ENCODE measurements at regions not wholly inside any gene's neighbourhood (a gene's known extent, or its start where the extent isn't known, plus 50 kb on each side); places are given as distances from the start of the nearest gene placed in this dataset.

GRCh38 chr1:213391445-213391844, 340.4 kb downstream of the RPS6KC1 start:
- no peaks in the 10 kb centered on the region for H3K4me1 ChIP-seq (ENCODE audit: control insufficient read depth, insufficient read depth, low read length)
- H3K27me3 ChIP-seq (ENCODE audit: control insufficient read depth, insufficient read depth, low read length): no peaks in the 10 kb centered on the region
- no peaks in the 10 kb centered on the region for H3K9me3 ChIP-seq (ENCODE audit: control insufficient read depth, insufficient read depth, low read length)
- no peak overlapping the region for H3K9ac ChIP-seq (ENCODE audit: low read depth, low read length)
- no peak overlapping the region for H3K4me3 ChIP-seq (ENCODE audit: low read depth, low read length)
- no peak overlapping the region for H3K27ac ChIP-seq (ENCODE audit: low read depth, low read length)
- no peaks in the 10 kb centered on the region for H3K36me3 ChIP-seq (ENCODE audit: control insufficient read depth, insufficient read depth, low read length)

- no peaks in the 10 kb centered on the region for H3K27me3 ChIP-seq (ENCODE audit: control insufficient read depth, insufficient read depth, low read length)
- H3K36me3 ChIP-seq (ENCODE audit: control insufficient read depth, insufficient read depth, low read length): no peaks in the 10 kb centered on the region
- no peak overlapping the region for H3K27ac ChIP-seq (ENCODE audit: low read depth, low read length)
- no peaks in the 10 kb centered on the region for H3K9me3 ChIP-seq (ENCODE audit: control insufficient read depth, insufficient read depth, low read length)
- no peak overlapping the region for H3K4me3 ChIP-seq (ENCODE audit: low read depth, low read length)
- no peaks in the 10 kb centered on the region for H3K4me1 ChIP-seq (ENCODE audit: control insufficient read depth, insufficient read depth, low read length)
- no peak overlapping the region for H3K9ac ChIP-seq (ENCODE audit: low read depth, low read length)
Observed at GRCh38 chr1:213393860-213394259, 342.8 kb downstream of the RPS6KC1 start.

- no peaks in the 10 kb centered on the region for H3K4me1 ChIP-seq (ENCODE audit: control insufficient read depth, insufficient read depth, low read length)
- H3K9me3 ChIP-seq (ENCODE audit: control insufficient read depth, insufficient read depth, low read length): no peaks in the 10 kb centered on the region
- H3K9ac ChIP-seq (ENCODE audit: low read depth, low read length): no peak overlapping the region
- no peak overlapping the region for H3K4me3 ChIP-seq (ENCODE audit: low read depth, low read length)
- H3K36me3 ChIP-seq (ENCODE audit: control insufficient read depth, insufficient read depth, low read length): no peaks in the 10 kb centered on the region
- H3K27ac ChIP-seq (ENCODE audit: low read depth, low read length): no peak overlapping the region
- no peaks in the 10 kb centered on the region for H3K27me3 ChIP-seq (ENCODE audit: control insufficient read depth, insufficient read depth, low read length)
Observed at GRCh38 chr1:213394837-213395236, 343.8 kb downstream of the RPS6KC1 start.

- H3K9me3 ChIP-seq (ENCODE audit: control insufficient read depth, insufficient read depth, low read length): no peaks in the 10 kb centered on the region
- no peak overlapping the region for H3K9ac ChIP-seq (ENCODE audit: low read depth, low read length)
- no peaks in the 10 kb centered on the region for H3K4me1 ChIP-seq (ENCODE audit: control insufficient read depth, insufficient read depth, low read length)
- H3K27me3 ChIP-seq (ENCODE audit: control insufficient read depth, insufficient read depth, low read length): no peaks in the 10 kb centered on the region
- H3K4me3 ChIP-seq (ENCODE audit: low read depth, low read length): no peak overlapping the region
- no peaks in the 10 kb centered on the region for H3K36me3 ChIP-seq (ENCODE audit: control insufficient read depth, insufficient read depth, low read length)
- no peak overlapping the region for H3K27ac ChIP-seq (ENCODE audit: low read depth, low read length)
Observed at GRCh38 chr1:213397638-213398037, 346.6 kb downstream of the RPS6KC1 start.

- no peaks in the 10 kb centered on the region for H3K4me1 ChIP-seq (ENCODE audit: control insufficient read depth, insufficient read depth, low read length)
- no peak overlapping the region for H3K27ac ChIP-seq (ENCODE audit: low read depth, low read length)
- H3K4me3 ChIP-seq (ENCODE audit: low read depth, low read length): no peak overlapping the region
- H3K9me3 ChIP-seq (ENCODE audit: control insufficient read depth, insufficient read depth, low read length): no peaks in the 10 kb centered on the region
- H3K36me3 ChIP-seq (ENCODE audit: control insufficient read depth, insufficient read depth, low read length): no peaks in the 10 kb centered on the region
- no peak overlapping the region for H3K9ac ChIP-seq (ENCODE audit: low read depth, low read length)
- no peaks in the 10 kb centered on the region for H3K27me3 ChIP-seq (ENCODE audit: control insufficient read depth, insufficient read depth, low read length)
Observed at GRCh38 chr1:213399695-213400094, 348.7 kb downstream of the RPS6KC1 start.

GRCh38 chr1:213409208-213409631, 358.2 kb downstream of the RPS6KC1 start:
- H3K27ac ChIP-seq (ENCODE audit: low read depth, low read length): no peak overlapping the region

GRCh38 chr1:213409971-213410370, 358.9 kb downstream of the RPS6KC1 start:
- Histone ChIP-seq H3K4me1 (ENCODE audit: control insufficient read depth, insufficient read depth, low read length) (no peaks in the 10 kb centered on the region), H3K9me3 (ENCODE audit: control insufficient read depth, insufficient read depth, low read length) (no peaks in the 10 kb centered on the region), H3K27me3 (ENCODE audit: control insufficient read depth, insufficient read depth, low read length) (no peaks in the 10 kb centered on the region), H3K4me3 (ENCODE audit: low read depth, low read length) (no peak overlapping the region), H3K27ac (ENCODE audit: low read depth, low read length) (no peak overlapping the region), H3K9ac (ENCODE audit: low read depth, low read length) (no peak overlapping the region), H3K36me3 (ENCODE audit: control insufficient read depth, insufficient read depth, low read length) (no peaks in the 10 kb centered on the region)

More at GRCh38 chr1:213409208-213409631, 358.2 kb downstream of the RPS6KC1 start:
- Histone ChIP-seq H3K9me3 (ENCODE audit: control insufficient read depth, insufficient read depth, low read length) (no peaks in the 10 kb centered on the region), H3K4me1 (ENCODE audit: control insufficient read depth, insufficient read depth, low read length) (no peaks in the 10 kb centered on the region), H3K36me3 (ENCODE audit: control insufficient read depth, insufficient read depth, low read length) (no peaks in the 10 kb centered on the region), H3K27me3 (ENCODE audit: control insufficient read depth, insufficient read depth, low read length) (no peaks in the 10 kb centered on the region), H3K4me3 (ENCODE audit: low read depth, low read length) (no peak overlapping the region), H3K9ac (ENCODE audit: low read depth, low read length) (no peak overlapping the region)

- no peaks in the 10 kb centered on the region for H3K27me3 ChIP-seq (ENCODE audit: control insufficient read depth, insufficient read depth, low read length)
- H3K9ac ChIP-seq (ENCODE audit: low read depth, low read length): no peak overlapping the region
- H3K9me3 ChIP-seq (ENCODE audit: control insufficient read depth, insufficient read depth, low read length): no peaks in the 10 kb centered on the region
- no peak overlapping the region for H3K27ac ChIP-seq (ENCODE audit: low read depth, low read length)
- no peaks in the 10 kb centered on the region for H3K4me1 ChIP-seq (ENCODE audit: control insufficient read depth, insufficient read depth, low read length)
- no peak overlapping the region for H3K4me3 ChIP-seq (ENCODE audit: low read depth, low read length)
- H3K36me3 ChIP-seq (ENCODE audit: control insufficient read depth, insufficient read depth, low read length): no peaks in the 10 kb centered on the region
Observed at GRCh38 chr1:213414346-213414745, 363.3 kb downstream of the RPS6KC1 start.

GRCh38 chr1:213414911-213415310, 363.9 kb downstream of the RPS6KC1 start:
- H3K4me1 ChIP-seq (ENCODE audit: control insufficient read depth, insufficient read depth, low read length): no peaks in the 10 kb centered on the region
- H3K9ac ChIP-seq (ENCODE audit: low read depth, low read length): no peak overlapping the region
- H3K9me3 ChIP-seq (ENCODE audit: control insufficient read depth, insufficient read depth, low read length): no peaks in the 10 kb centered on the region
- H3K27ac ChIP-seq (ENCODE audit: low read depth, low read length): no peak overlapping the region
- H3K4me3 ChIP-seq (ENCODE audit: low read depth, low read length): no peak overlapping the region
- H3K36me3 ChIP-seq (ENCODE audit: control insufficient read depth, insufficient read depth, low read length): no peaks in the 10 kb centered on the region
- H3K27me3 ChIP-seq (ENCODE audit: control insufficient read depth, insufficient read depth, low read length): no peaks in the 10 kb centered on the region

GRCh38 chr1:213415691-213416380, 364.8 kb downstream of the RPS6KC1 start:
- no peak overlapping the region for H3K4me3 ChIP-seq (ENCODE audit: low read depth, low read length)
- no peak overlapping the region for H3K9ac ChIP-seq (ENCODE audit: low read depth, low read length)
- H3K4me1 ChIP-seq (ENCODE audit: control insufficient read depth, insufficient read depth, low read length): no peaks in the 10 kb centered on the region
- H3K9me3 ChIP-seq (ENCODE audit: control insufficient read depth, insufficient read depth, low read length): no peaks in the 10 kb centered on the region
- no peak overlapping the region for H3K27ac ChIP-seq (ENCODE audit: low read depth, low read length)
- H3K27me3 ChIP-seq (ENCODE audit: control insufficient read depth, insufficient read depth, low read length): no peaks in the 10 kb centered on the region
- no peaks in the 10 kb centered on the region for H3K36me3 ChIP-seq (ENCODE audit: control insufficient read depth, insufficient read depth, low read length)

- no peak overlapping the region for H3K27ac ChIP-seq (ENCODE audit: low read depth, low read length)
- no peaks in the 10 kb centered on the region for H3K27me3 ChIP-seq (ENCODE audit: control insufficient read depth, insufficient read depth, low read length)
- no peak overlapping the region for H3K4me3 ChIP-seq (ENCODE audit: low read depth, low read length)
- H3K36me3 ChIP-seq (ENCODE audit: control insufficient read depth, insufficient read depth, low read length): no peaks in the 10 kb centered on the region
- no peak overlapping the region for H3K9ac ChIP-seq (ENCODE audit: low read depth, low read length)
- H3K9me3 ChIP-seq (ENCODE audit: control insufficient read depth, insufficient read depth, low read length): no peaks in the 10 kb centered on the region
- H3K4me1 ChIP-seq (ENCODE audit: control insufficient read depth, insufficient read depth, low read length): no peaks in the 10 kb centered on the region
Observed at GRCh38 chr1:213416461-213417224, 365.6 kb downstream of the RPS6KC1 start.
